MG63 (cell line): ENCODE measurements at regions not wholly inside any gene's neighbourhood (a gene's known extent, or its start where the extent isn't known, plus 50 kb on each side); places are given as distances from the start of the nearest gene placed in this dataset.

Experiments used
- DNase-seq: peaks from one replicate; pipeline ENCODE4 v3.0.0-alpha.2; 2020
- H3K27me3 ChIP-seq: fragments of 250-450 bp; sonication (Bioruptor Pico); 2 replicates; pipeline ENCODE4 v1.5.1; 2020; ENCODE audit warnings: mild to moderate bottlenecking, moderate library complexity
- H3K36me3 ChIP-seq: fragments of 250-450 bp; sonication (Bioruptor Pico); 2 replicates; pipeline ENCODE4 v1.5.1; 2020; ENCODE audit warnings: mild to moderate bottlenecking, moderate library complexity
- H3K4me3 ChIP-seq: fragments of 250-450 bp; sonication (Bioruptor Pico); 2 replicates; pipeline ENCODE4 v1.5.1; 2020; ENCODE audit warnings: mild to moderate bottlenecking, moderate library complexity
- H3K9me3 ChIP-seq: fragments of 250-450 bp; sonication (Bioruptor Pico); 2 replicates; pipeline ENCODE4 v1.5.1; 2020; ENCODE audit warnings: mild to moderate bottlenecking, moderate library complexity

DNA sequence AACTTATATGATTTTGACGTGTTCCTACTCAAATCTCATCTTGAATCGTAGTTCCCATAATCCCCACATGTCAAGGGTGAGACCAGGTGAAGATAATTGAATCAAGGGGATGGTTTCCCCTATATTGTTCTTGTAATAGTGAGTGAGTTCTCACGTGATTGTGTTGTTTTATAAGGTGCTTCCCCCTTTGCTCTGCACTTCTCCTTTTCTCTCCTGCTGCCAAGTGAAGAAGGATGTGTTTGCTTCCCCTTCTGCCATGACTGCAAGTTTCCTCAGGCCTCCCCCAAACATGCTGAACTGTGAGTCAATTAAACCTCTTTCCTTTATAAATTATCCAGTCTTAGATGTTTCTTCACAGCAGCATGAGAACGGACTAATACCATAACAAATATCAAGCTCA lies 83.2 kb downstream of the MANEA start:
- no peak for DNase-seq
- no peaks in the 10 kb centered on the region for H3K9me3 ChIP-seq
- H3K27me3 ChIP-seq: no peaks in the 10 kb centered on the region
- no peak overlapping the region for H3K4me3 ChIP-seq
- H3K36me3 ChIP-seq: no peaks in the 10 kb centered on the region

DNA sequence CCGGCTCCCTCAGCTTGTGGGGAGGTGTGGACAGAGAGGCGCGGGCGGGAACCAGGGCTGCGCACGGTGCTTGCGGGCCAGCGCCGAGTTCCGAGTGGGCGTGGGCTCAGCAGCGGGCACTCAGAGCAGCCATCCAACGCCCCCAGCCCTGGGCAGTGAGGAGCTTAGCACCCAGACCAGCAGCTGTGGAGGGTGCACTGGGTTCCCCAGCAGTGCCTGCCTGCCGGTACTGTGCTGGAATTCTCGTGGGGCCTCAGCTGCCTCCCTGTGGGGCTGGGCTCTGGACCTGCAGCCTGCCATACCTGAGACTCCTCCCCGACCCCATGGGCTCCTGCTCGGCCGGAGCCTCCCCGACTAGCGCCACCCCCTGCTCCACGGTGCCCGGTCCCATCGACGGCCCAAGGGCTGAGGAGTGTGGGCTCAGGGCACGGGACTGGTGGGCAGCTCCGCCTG lies 92.7 kb downstream of the MANEA start:
- Histone ChIP-seq H3K27me3 (no peaks in the 10 kb centered on the region), H3K4me3 (no peak overlapping the region), H3K36me3 (no peaks in the 10 kb centered on the region)

DNA sequence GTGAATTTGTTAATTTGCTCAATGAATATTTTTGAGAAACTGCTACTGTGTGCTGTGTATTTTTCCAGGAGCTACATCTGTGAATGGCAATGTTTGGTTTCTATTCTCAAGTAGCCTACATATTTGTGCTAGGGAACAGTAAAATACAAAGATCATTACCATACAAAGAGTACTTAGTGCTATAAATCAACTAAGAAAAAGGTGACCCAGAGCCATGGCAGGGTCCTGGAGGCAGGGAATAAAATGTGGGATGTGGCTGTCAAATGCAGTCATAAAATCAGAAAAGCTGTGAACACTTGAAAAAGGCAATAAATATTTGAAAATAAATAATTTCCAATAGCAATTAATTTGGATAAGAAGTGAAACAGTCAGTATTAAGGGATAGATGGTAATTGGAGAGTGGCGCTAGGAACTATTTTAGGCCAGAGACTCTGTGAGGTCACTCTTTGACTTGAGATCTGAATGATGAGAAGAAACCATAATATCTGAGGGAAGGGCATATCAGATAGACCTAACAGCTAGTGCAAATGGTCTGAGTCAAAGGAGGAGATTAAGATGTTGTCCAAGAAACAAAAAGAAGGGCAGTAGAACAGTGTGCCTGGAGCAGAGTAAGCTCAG lies 98.8 kb downstream of the MANEA start:
- Histone ChIP-seq H3K36me3 (no peaks in the 10 kb centered on the region), H3K27me3 (no peaks in the 10 kb centered on the region), H3K9me3 (no peaks in the 10 kb centered on the region), H3K4me3 (no peak overlapping the region)
- DNase-seq: no peak

More for the DNA sequence above, 92.7 kb downstream of the MANEA start:
- no peak for DNase-seq
- no peaks in the 10 kb centered on the region; the same call in 1 of the 2 replicates for H3K9me3 ChIP-seq

DNA sequence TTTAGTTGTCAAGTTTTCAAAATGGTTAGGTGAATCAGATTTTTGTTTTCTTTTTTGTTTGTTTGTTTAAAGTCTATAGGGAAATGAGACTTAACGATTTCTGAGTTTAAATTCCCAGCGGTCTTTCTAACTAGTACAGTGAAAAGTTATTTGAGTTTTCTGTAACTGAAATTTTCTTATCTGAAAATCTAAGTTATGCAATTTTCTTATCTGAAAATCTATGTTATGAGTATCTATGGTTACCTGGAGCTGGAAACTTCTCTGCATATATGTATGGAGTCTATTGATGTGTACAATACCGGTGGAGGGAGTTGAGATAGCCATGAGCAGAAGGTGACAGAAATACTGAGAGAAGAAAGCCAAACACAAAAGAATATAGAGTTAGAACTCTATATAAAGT lies 102.6 kb downstream of the MANEA start:
- DNase-seq: no peak
- Histone ChIP-seq H3K4me3 (no peak overlapping the region), H3K36me3 (no peaks in the 10 kb centered on the region), H3K27me3 (no peaks in the 10 kb centered on the region), H3K9me3 (no peaks in the 10 kb centered on the region)

DNA sequence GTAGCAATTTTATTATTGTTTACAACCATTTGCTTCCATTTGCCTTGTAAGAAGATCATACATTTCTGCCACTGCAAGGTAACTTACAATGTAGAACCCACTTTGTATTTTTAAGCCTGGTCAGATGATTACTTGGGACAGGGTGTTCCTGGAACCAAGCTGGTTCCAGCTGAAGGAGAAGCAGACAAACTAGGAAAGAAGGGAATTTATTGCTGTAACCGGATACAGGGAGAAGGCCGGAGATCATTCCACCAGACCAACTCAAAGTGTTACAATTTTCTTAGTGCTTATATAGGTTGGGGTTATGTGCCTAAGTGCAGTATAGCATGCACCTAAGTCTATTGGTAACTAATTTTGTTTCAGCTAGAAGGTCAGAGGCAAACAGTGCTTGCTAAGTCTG lies 104.4 kb downstream of the MANEA start:
- Histone ChIP-seq H3K4me3 (no peak overlapping the region), H3K27me3 (no peaks in the 10 kb centered on the region), H3K36me3 (no peaks in the 10 kb centered on the region), H3K9me3 (no peaks in the 10 kb centered on the region)
- DNase-seq: no peak

DNA sequence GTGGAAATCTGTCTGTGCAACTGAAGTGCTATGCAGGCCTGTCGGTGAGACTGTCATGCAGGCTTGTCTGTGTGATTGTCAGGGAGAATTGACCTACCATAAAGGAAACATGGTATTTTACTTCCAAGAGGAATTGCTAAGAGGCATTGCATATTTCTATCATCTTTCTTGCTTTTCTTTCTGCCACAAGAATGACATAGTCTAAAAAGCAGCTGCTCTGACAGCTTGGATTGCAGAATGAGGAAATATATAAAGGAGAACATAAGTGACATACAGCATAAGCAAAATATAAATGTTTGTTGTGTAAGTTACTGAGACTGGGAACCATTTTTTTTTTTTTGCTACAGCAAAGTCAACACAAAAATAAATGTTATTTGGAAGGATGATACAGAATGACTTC lies 105.1 kb downstream of the MANEA start:
- DNase-seq: no peak
- Histone ChIP-seq H3K9me3 (no peaks in the 10 kb centered on the region), H3K27me3 (no peaks in the 10 kb centered on the region), H3K36me3 (no peaks in the 10 kb centered on the region), H3K4me3 (no peak overlapping the region)

DNA sequence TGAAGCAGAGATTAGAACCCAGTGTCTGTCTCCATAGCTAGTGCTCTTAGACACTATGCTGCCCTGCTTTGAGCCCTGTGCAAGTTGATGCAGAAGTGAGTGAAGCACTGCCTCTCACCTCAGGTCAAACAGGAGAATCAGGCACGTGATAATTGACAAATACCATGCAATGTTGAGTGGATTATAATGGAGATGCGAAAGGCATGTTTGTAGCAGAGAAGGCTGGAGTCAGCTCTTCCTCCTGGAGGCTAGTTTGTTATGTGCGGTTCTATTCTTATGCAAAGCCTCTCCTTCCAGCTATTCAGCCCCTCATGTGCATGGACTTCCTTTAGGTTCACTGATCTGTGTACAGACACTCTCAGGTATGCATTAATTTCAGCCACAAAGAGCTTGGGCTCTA lies 108.5 kb downstream of the MANEA start:
- Histone ChIP-seq H3K36me3 (no peaks in the 10 kb centered on the region), H3K9me3 (no peaks in the 10 kb centered on the region), H3K27me3 (no peaks in the 10 kb centered on the region), H3K4me3 (no peak overlapping the region)
- no peak for DNase-seq

DNA sequence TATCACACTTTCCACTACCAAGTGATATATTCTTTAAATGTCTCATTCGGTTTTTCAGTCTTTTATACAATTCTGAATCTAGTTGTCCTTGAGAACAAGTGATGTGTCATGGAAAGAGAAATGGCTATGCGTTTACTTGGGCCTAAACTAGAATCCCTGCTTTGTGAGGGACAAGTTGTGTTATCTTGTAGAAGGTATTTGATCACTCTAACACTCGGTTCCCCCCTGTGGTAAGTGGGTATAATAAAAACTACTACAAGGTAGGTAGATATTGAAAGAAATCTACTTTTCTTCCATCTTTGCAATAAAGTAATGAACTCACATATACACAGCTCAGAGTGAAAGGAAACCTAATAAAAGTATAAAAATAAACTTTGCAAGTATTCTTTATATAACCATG lies 108.9 kb downstream of the MANEA start:
- no peak for DNase-seq
- Histone ChIP-seq H3K4me3 (no peak overlapping the region), H3K9me3 (no peaks in the 10 kb centered on the region), H3K27me3 (no peaks in the 10 kb centered on the region), H3K36me3 (no peaks in the 10 kb centered on the region)

DNA sequence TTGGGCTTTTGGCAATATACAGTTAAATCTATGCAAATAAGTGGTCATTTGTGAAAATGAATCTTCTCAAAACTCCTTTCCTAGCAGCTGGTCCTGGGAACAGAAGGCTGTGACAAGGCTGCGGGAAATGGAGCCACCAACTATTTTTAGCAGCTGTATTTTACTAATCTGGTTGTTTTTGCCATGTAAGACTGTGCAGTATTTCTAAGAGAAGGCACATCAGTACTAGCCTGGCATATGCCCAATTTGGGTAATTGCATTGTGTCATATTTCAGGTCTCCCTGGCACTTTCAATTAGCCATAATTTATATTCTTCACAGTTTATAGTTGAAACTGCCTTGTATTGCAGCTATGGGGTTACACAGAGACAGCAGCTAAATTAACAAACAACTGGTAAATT lies 109.6 kb downstream of the MANEA start:
- no peak for DNase-seq
- H3K36me3 ChIP-seq: no peaks in the 10 kb centered on the region
- no peak overlapping the region for H3K4me3 ChIP-seq
- H3K9me3 ChIP-seq: no peaks in the 10 kb centered on the region
- no peaks in the 10 kb centered on the region for H3K27me3 ChIP-seq

DNA sequence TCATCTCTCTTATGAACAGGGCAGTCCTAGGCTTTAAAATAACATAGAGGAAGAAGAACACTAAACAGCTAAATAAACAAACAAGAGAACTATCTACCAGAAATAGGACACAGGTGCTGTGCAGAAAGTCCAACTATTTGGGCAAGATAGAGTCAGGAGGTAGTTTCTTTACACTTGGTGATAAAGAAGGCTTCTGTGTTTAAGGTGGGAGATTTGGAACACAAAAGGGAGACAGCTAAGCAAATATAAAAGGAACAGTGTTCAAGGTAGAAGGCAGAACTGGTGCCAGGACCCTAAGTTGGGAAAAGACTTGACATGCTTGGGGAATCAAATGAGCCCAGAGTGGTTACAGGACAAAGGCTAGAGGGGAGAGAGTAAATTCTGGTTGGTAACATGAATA lies 110.5 kb downstream of the MANEA start:
- no peaks in the 10 kb centered on the region for H3K27me3 ChIP-seq
- DNase-seq: no peak
- H3K9me3 ChIP-seq: no peaks in the 10 kb centered on the region

DNA sequence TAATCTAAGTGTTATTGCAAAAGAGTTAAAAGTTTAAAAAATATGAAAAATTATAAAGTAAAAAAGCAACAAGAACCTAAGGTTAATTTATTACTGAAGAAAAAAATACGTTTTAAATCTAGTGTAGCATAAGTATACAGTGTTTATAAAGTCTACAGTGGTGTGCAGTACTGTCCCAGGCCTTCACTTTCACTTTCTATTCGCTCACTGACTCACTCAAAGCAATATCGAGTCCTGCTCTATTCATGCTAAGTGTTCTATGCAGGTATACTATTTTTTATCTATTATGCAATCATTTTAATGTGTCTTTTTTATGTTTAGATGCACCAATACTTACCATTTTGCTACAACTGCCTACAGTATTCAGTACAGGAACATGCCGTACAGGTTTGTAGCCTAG lies 113.0 kb downstream of the MANEA start:
- no peaks in the 10 kb centered on the region for H3K36me3 ChIP-seq
- H3K4me3 ChIP-seq: peak overlapping the region; percentile 27
- no peaks in the 10 kb centered on the region for H3K27me3 ChIP-seq
- H3K9me3 ChIP-seq: no peaks in the 10 kb centered on the region
- DNase-seq: no peak

More for the DNA sequence above, 110.5 kb downstream of the MANEA start:
- no peaks in the 10 kb centered on the region for H3K36me3 ChIP-seq
- H3K4me3 ChIP-seq: no peak overlapping the region

DNA sequence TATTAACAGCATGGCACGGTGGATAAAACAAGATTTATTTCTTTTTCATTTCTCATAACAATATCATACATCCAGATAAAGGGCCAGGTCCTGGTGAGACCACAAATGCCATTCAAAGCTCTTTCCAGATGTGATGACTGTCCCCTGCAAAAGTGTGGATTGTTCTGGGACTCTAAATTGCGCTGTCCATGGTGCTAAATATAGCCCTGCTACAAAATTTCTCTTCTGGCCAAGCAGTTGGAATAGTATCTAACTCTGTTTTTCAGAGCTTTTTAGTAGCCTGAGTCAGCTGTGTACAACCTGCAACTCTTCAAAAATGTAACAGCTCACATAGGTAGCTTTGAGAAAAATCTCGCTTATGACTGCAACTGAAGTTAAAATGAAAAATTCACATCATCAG lies 115.8 kb downstream of the MANEA start:
- Histone ChIP-seq H3K27me3 (no peaks in the 10 kb centered on the region), H3K9me3 (no peaks in the 10 kb centered on the region), H3K36me3 (no peaks in the 10 kb centered on the region), H3K4me3 (no peak overlapping the region)
- DNase-seq: no peak

DNA sequence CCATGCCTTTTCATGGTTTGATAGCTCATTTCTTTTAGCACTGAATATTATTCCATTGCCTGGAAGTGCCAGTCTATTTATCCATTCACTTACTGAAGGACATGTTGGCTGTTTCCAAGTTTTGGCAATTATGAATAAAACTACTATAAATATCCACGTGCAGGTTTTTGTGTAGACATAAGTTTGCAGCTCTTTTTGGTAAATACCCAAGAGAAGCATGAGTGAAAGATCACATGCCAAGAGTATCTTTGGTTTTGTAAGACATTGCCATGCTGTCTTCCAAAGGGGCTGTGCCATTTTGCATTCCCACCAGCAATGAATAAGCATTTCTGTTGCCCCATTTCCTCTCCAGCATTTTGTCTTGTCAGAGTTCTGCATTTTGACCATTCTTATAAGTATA lies 120.9 kb downstream of the MANEA start:
- H3K27me3 ChIP-seq: no peaks in the 10 kb centered on the region
- no peak for DNase-seq
- no peaks in the 10 kb centered on the region for H3K36me3 ChIP-seq
- no peaks in the 10 kb centered on the region for H3K9me3 ChIP-seq
- H3K4me3 ChIP-seq: no peak overlapping the region

DNA sequence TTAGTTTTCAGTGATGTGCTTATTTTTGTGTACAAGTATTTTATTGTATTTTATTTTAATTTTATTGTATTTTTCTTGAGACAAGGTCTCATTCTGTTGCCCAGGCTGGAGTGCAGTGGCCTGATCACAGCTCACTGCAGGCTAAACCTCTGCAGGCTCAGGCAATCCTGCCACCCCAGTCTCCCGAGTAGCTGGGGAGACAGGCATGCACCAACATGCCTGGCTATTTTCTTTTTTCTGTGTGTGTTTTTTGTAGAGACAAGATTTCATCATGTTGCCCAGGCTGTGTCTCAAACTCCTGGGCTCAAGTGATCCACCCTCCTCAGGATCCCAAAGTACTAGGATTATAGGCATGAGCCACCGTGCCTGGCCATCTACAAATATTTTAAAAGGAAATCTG lies 146.3 kb downstream of the MANEA start:
- Histone ChIP-seq H3K27me3 (no peaks in the 10 kb centered on the region), H3K4me3 (no peak overlapping the region), H3K9me3 (no peaks in the 10 kb centered on the region), H3K36me3 (no peaks in the 10 kb centered on the region)
- DNase-seq: no peak

DNA sequence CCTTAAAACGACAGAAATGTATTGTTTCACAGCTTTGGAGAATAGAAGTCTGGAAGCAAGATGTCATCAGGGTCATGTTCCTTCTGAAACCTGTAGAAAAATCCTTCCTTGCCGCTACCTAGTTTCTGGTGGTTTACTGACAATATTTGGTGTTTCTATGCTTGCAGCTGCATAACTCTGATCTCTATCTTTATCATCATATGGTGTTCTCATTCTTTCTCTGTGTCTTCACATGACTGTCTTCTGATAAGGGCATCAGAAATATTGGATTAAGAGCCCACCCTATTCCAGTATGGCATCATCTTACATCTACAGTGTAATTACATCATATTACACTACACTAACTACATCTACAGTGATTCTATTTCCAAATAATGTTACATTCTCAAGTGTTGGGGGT lies 148.0 kb downstream of the MANEA start:
- Histone ChIP-seq H3K9me3 (no peaks in the 10 kb centered on the region), H3K36me3 (no peaks in the 10 kb centered on the region), H3K4me3 (no peak overlapping the region), H3K27me3 (no peaks in the 10 kb centered on the region)
- no peak for DNase-seq

DNA sequence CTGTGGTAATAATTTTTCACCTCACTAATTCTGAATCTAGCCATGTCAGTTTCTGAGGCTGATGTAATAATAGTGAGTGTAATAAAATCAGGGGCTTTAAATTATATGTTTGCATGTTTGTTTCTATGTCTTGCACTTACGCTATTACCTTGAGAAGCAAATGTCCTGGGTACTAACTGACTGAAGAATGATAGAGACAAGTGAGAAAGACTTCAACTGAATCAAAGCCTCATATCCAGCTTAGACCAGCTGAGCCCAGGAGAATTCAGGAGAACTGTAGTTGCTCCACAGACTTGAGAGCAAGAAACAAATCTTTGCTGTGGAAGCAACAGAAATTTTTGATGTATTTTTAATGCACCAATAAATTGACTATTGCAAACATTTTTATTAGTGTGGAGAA lies 162.8 kb downstream of the MANEA start:
- Histone ChIP-seq H3K27me3 (no peaks in the 10 kb centered on the region; the same call in 1 of the 2 replicates), H3K4me3 (no peak overlapping the region), H3K9me3 (no peaks in the 10 kb centered on the region), H3K36me3 (no peaks in the 10 kb centered on the region)
- no peak for DNase-seq

DNA sequence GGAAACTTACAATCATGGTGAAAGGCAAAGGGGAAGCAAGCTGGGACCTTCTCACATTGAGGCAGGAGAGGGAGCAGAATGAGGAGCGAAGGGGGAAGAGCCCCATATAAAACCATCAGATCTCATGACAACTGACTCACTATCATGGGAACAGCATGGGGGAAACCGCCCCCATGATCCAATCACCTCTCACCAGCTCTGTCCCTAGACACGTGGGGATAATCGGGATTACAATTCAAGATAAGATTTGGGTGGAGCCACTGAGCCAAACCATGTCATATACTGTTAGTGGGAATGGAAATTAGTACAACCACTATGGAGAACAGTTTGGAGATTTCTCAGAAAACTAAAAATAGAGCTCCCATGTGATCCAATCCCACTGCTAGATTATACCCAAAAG lies 163.7 kb downstream of the MANEA start:
- Histone ChIP-seq H3K27me3 (no peaks in the 10 kb centered on the region; the same call in 1 of the 2 replicates), H3K4me3 (no peak overlapping the region), H3K36me3 (no peaks in the 10 kb centered on the region), H3K9me3 (no peaks in the 10 kb centered on the region)
- no peak for DNase-seq

DNA sequence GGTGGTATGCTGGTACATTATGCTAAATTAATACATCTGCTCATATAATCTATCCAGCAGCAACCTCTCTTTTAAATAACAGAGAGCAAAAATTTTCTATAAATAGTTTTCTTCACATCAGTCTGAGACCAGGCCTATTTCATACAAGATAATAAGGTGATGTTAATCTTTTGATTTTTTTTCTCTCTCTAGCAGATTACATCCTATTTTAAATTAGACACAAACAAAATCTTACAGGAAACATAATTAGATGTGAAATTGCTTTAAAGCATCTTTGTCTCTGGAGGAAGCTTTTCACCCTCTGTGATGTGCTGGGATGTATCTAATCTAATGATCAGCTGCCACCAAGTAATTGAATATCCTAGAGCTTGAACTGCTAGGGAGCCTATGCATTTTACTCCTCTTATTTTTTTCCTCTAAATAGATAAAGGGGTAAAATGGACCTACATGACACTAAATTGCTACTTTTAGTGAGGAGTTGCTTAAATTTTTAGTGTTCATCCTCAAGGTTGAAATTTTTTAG lies 165.5 kb downstream of the MANEA start:
- DNase-seq: no peak
- no peak overlapping the region for H3K4me3 ChIP-seq
- no peaks in the 10 kb centered on the region for H3K36me3 ChIP-seq
- no peaks in the 10 kb centered on the region for H3K9me3 ChIP-seq
- H3K27me3 ChIP-seq: no peaks in the 10 kb centered on the region; the same call in 1 of the 2 replicates
